ENCODE measurements at regions not wholly inside any gene's neighbourhood (a gene's known extent, or its start where the extent isn't known, plus 50 kb on each side); places are given as distances from the start of the nearest gene placed in this dataset.

GRCh38 chr21:38752051-38752505 lies 53.7 kb upstream of the ETS2 start:
- TF ChIP-seq, protein P1, sequence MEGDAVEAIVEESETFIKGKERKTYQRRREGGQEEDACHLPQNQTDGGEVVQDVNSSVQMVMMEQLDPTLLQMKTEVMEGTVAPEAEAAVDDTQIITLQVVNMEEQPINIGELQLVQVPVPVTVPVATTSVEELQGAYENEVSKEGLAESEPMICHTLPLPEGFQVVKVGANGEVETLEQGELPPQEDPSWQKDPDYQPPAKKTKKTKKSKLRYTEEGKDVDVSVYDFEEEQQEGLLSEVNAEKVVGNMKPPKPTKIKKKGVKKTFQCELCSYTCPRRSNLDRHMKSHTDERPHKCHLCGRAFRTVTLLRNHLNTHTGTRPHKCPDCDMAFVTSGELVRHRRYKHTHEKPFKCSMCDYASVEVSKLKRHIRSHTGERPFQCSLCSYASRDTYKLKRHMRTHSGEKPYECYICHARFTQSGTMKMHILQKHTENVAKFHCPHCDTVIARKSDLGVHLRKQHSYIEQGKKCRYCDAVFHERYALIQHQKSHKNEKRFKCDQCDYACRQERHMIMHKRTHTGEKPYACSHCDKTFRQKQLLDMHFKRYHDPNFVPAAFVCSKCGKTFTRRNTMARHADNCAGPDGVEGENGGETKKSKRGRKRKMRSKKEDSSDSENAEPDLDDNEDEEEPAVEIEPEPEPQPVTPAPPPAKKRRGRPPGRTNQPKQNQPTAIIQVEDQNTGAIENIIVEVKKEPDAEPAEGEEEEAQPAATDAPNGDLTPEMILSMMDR (IDR thresholded peaks at IDR 0.05): no peak
- no peak for TF ChIP-seq EZH2 (IDR thresholded peaks at IDR 0.05)
